ENCODE measurements at regions not wholly inside any gene's neighbourhood (a gene's known extent, or its start where the extent isn't known, plus 50 kb on each side); places are given as distances from the start of the nearest gene placed in this dataset.

DNA sequence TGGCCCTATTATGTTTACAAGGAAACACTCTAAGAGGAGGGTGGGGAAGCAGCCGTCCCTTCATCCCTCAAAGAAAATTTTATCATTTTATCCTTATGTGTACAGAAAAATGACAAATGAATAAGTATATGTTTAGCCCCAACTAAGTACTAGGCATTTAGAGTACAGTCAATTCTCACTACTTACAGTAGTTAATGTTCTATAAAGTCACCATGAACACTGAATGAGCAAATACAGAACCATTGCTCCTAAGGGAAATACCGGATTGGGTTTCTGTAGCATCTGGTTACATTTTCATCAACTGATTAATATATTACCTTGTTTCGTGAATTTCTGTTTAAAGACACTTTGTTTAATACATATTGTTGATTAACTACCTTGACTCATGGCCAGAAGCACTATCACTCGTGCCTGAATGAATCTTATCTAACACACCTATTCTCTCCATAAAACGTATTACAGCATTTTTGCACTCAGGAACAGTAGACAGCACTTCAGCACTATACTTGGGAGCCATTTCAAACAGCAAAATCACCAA, 109.3 kb downstream of the ASB9 start:
- no peak for TF ChIP-seq ZNF274 (IDR thresholded peaks at IDR 0.05; ENCODE audit: low read depth, low read length)
- no peak for TF ChIP-seq SUZ12 (IDR thresholded peaks at IDR 0.05; ENCODE audit: extremely low read depth, insufficient read depth, insufficient read length)
- no peak for TF ChIP-seq YY1 (IDR thresholded peaks at IDR 0.05; ENCODE audit: insufficient read depth, insufficient read length)
- Histone ChIP-seq H3K27me3 (ENCODE audit: insufficient read depth, insufficient read length) (no peaks in the 10 kb centered on the region), H3K9me3 (ENCODE audit: insufficient read depth, low read length) (no peaks in the 10 kb centered on the region), H3K4me3 (ENCODE audit: insufficient read length, low read depth) (no peak overlapping the region), H3K36me3 (ENCODE audit: insufficient read depth, insufficient read length, low read length) (no peaks in the 10 kb centered on the region), H3K4me1 (ENCODE audit: insufficient read depth, insufficient read length) (no peaks in the 10 kb centered on the region), H3K9ac (ENCODE audit: insufficient read length, low read depth) (no peak overlapping the region)
- DNase-seq (ENCODE audit: low read depth, low spot score) = no peak

DNA sequence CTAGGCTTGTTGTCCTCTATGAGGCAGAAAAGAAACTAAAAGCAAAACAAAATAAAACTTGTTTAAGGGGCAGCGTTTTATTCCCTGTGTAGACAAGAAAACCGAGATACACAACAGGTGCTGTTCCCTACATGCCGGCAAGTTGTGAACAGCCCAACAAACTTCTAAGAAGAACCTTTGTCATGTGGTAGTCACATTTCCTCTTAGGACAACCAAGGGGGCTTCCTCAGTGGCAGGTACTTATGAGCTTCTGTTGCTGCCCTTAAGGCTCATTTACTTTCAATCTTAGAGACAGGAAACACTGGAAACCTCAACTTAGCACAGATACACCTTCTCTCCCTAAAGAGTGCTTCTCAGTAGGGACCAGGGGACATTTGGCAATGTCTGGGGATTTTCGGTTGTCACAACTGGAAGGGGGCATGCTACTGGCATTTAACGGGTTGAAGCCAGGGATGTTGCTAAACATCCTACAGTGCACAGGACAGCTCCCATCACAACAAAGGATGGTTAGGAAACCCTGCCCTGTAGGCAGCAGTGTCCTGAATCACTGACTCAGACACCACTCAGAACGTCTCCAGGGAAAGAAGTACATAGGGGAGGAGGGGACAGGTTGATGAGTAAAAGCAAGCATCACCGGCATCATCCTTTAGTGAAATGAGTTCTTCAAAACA, 111.0 kb downstream of the ASB9 start:
- DNase-seq (ENCODE audit: low read depth, low spot score) = no peak
- Histone ChIP-seq H3K9ac (ENCODE audit: insufficient read length, low read depth) (no peak overlapping the region), H3K4me3 (ENCODE audit: insufficient read length, low read depth) (no peak overlapping the region), H3K27me3 (ENCODE audit: insufficient read depth, insufficient read length) (no peaks in the 10 kb centered on the region), H3K4me1 (ENCODE audit: insufficient read depth, insufficient read length) (no peaks in the 10 kb centered on the region), H3K36me3 (ENCODE audit: insufficient read depth, insufficient read length, low read length) (no peaks in the 10 kb centered on the region), H3K9me3 (ENCODE audit: insufficient read depth, low read length) (no peaks in the 10 kb centered on the region)
- TF ChIP-seq ZNF274 (IDR thresholded peaks at IDR 0.05; ENCODE audit: low read depth, low read length) = no peak
- no peak for TF ChIP-seq SUZ12 (IDR thresholded peaks at IDR 0.05; ENCODE audit: extremely low read depth, insufficient read depth, insufficient read length)
- TF ChIP-seq YY1 (IDR thresholded peaks at IDR 0.05; ENCODE audit: insufficient read depth, insufficient read length) = no peak

GRCh38 chrX:15158350-15158735, 111.5 kb downstream of the ASB9 start:
- Histone ChIP-seq H3K9ac (ENCODE audit: insufficient read length, low read depth) (no peak overlapping the region), H3K27me3 (ENCODE audit: insufficient read depth, insufficient read length) (no peaks in the 10 kb centered on the region), H3K4me3 (ENCODE audit: insufficient read length, low read depth) (no peak overlapping the region), H3K9me3 (ENCODE audit: insufficient read depth, low read length) (no peaks in the 10 kb centered on the region), H3K4me1 (ENCODE audit: insufficient read depth, insufficient read length) (no peaks in the 10 kb centered on the region), H3K36me3 (ENCODE audit: insufficient read depth, insufficient read length, low read length) (no peaks in the 10 kb centered on the region)
- TF ChIP-seq SUZ12 (IDR thresholded peaks at IDR 0.05; ENCODE audit: extremely low read depth, insufficient read depth, insufficient read length) (no peak), YY1 (IDR thresholded peaks at IDR 0.05; ENCODE audit: insufficient read depth, insufficient read length) (no peak), ZNF274 (IDR thresholded peaks at IDR 0.05; ENCODE audit: low read depth, low read length) (no peak)
- no peak for DNase-seq (ENCODE audit: low read depth, low spot score)

GRCh38 chrX:15157624-15158023, 112.3 kb downstream of the ASB9 start:
- no peaks in the 10 kb centered on the region for H3K9me3 ChIP-seq (ENCODE audit: insufficient read depth, low read length)
- no peaks in the 10 kb centered on the region for H3K27me3 ChIP-seq (ENCODE audit: insufficient read depth, insufficient read length)
- no peaks in the 10 kb centered on the region for H3K36me3 ChIP-seq (ENCODE audit: insufficient read depth, insufficient read length, low read length)
- TF ChIP-seq YY1 (IDR thresholded peaks at IDR 0.05; ENCODE audit: insufficient read depth, insufficient read length) (no peak), SUZ12 (IDR thresholded peaks at IDR 0.05; ENCODE audit: extremely low read depth, insufficient read depth, insufficient read length) (no peak), ZNF274 (IDR thresholded peaks at IDR 0.05; ENCODE audit: low read depth, low read length) (no peak)
- H3K4me1 ChIP-seq (ENCODE audit: insufficient read depth, insufficient read length) = no peaks in the 10 kb centered on the region
- H3K9ac ChIP-seq (ENCODE audit: insufficient read length, low read depth) = no peak overlapping the region
- DNase-seq (ENCODE audit: low read depth, low spot score) = no peak
- no peak overlapping the region for H3K4me3 ChIP-seq (ENCODE audit: insufficient read length, low read depth)

- DNase-seq (ENCODE audit: low read depth, low spot score) = no peak
- H3K4me3 ChIP-seq (ENCODE audit: insufficient read length, low read depth) = no peak overlapping the region
- H3K9me3 ChIP-seq (ENCODE audit: insufficient read depth, low read length) = no peaks in the 10 kb centered on the region
- no peak for TF ChIP-seq SUZ12 (IDR thresholded peaks at IDR 0.05; ENCODE audit: extremely low read depth, insufficient read depth, insufficient read length)
- no peak for TF ChIP-seq YY1 (IDR thresholded peaks at IDR 0.05; ENCODE audit: insufficient read depth, insufficient read length)
- TF ChIP-seq ZNF274 (IDR thresholded peaks at IDR 0.05; ENCODE audit: low read depth, low read length) = no peak
- H3K4me1 ChIP-seq (ENCODE audit: insufficient read depth, insufficient read length) = no peaks in the 10 kb centered on the region
- H3K9ac ChIP-seq (ENCODE audit: insufficient read length, low read depth) = no peak overlapping the region
- H3K27me3 ChIP-seq (ENCODE audit: insufficient read depth, insufficient read length) = no peaks in the 10 kb centered on the region
- H3K36me3 ChIP-seq (ENCODE audit: insufficient read depth, insufficient read length, low read length) = no peaks in the 10 kb centered on the region
These were observed 118.4 kb downstream of the ASB9 start for GRCh38 chrX:15151267-15152186.

DNA sequence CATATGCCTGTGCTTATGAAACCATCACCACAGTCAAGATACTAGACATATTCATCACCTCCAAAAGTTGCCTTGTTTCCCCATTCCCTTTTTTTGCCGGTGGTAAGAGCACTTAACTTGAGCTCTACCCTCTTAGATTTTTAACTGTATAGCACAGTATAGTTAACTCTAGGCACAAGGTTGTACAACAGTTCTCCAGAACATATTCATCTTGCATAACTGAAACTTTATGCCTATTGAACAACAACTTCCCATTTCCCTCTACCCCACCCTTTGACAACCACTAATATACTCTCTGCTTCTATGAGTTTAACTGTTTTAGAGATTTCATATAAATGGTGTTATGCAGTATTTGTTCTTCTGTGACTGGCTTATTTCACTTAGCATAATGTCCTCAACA, 119.3 kb downstream of the ASB9 start:
- Histone ChIP-seq H3K4me3 (ENCODE audit: insufficient read length, low read depth) (no peak overlapping the region), H3K4me1 (ENCODE audit: insufficient read depth, insufficient read length) (no peaks in the 10 kb centered on the region), H3K9me3 (ENCODE audit: insufficient read depth, low read length) (no peaks in the 10 kb centered on the region), H3K9ac (ENCODE audit: insufficient read length, low read depth) (no peak overlapping the region), H3K36me3 (ENCODE audit: insufficient read depth, insufficient read length, low read length) (no peaks in the 10 kb centered on the region), H3K27me3 (ENCODE audit: insufficient read depth, insufficient read length) (no peaks in the 10 kb centered on the region)
- TF ChIP-seq SUZ12 (IDR thresholded peaks at IDR 0.05; ENCODE audit: extremely low read depth, insufficient read depth, insufficient read length) (no peak), ZNF274 (IDR thresholded peaks at IDR 0.05; ENCODE audit: low read depth, low read length) (no peak), YY1 (IDR thresholded peaks at IDR 0.05; ENCODE audit: insufficient read depth, insufficient read length) (no peak)
- DNase-seq (ENCODE audit: low read depth, low spot score) = no peak

DNA sequence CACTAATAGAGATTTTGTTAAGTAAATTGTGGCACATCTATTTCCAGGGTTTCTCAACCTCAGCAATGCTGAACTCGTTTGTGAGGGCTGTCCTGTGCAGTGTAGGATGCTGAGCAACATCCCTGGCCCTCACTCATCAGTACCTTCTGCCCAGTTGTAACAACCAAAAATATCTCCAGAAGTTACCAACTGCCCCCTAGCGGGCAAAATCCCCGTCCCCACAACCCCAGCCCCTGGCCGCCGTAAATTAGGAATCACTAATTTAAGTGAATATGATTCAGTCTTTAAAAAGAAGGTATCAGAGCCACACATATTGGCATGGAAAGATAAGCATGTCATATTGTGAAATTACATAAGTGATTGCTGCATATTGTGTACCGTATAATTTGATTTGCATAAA, 123.4 kb downstream of the ASB9 start:
- Histone ChIP-seq H3K4me3 (ENCODE audit: insufficient read length, low read depth) (no peak overlapping the region), H3K36me3 (ENCODE audit: insufficient read depth, insufficient read length, low read length) (no peaks in the 10 kb centered on the region), H3K27me3 (ENCODE audit: insufficient read depth, insufficient read length) (no peaks in the 10 kb centered on the region), H3K9ac (ENCODE audit: insufficient read length, low read depth) (no peak overlapping the region), H3K9me3 (ENCODE audit: insufficient read depth, low read length) (no peaks in the 10 kb centered on the region), H3K4me1 (ENCODE audit: insufficient read depth, insufficient read length) (no peaks in the 10 kb centered on the region)
- DNase-seq (ENCODE audit: low read depth, low spot score) = peak; percentile 9
- TF ChIP-seq YY1 (IDR thresholded peaks at IDR 0.05; ENCODE audit: insufficient read depth, insufficient read length) (no peak), ZNF274 (IDR thresholded peaks at IDR 0.05; ENCODE audit: low read depth, low read length) (no peak), SUZ12 (IDR thresholded peaks at IDR 0.05; ENCODE audit: extremely low read depth, insufficient read depth, insufficient read length) (no peak)

Data from NT2/D1 (cell line).